ENCODE measurements at regions not wholly inside any gene's neighbourhood (a gene's known extent, or its start where the extent isn't known, plus 50 kb on each side); places are given as distances from the start of the nearest gene placed in this dataset.

DNA sequence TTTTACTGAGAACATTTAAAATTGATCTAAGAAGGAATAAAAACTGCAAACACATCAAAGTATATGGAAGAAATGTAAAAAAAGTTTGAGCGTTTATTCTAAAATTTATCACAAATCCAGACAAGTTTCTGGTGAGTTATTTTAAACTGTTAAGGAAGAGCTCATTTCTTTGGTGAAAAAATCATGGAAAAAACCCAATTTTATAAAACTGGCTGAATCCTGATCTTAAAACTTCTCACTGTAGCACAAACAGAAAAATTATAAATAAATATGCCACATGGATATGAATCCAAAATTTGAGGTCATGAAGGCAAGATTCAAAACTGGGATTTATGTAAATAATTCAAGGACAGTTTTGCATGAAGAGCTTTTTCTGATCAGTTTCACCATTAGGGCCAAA lies 205.1 kb upstream of the RGMA start:
- intact Hi-C loops (cut with micrococcal nuclease) = no loop called here

- intact Hi-C loops (cut with micrococcal nuclease) = no loop called here
These were observed 202.4 kb upstream of the RGMA start for GRCh38 chr15:93291380-93291779.

DNA sequence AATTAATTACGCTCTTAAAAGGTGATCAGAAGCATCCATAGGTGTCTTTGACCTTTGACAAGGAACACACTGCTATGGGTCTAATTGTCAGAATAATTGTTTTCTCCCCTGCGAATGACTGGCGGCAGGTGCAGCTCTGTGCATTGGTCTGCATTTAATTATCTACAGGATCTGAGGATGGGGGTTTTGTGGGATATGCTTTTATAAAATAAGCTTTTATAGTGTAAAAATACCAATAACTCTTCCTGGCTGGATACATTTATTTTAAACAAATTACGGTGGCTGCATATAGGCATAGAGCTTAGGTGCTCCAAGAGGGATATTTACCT lies 201.6 kb upstream of the RGMA start:
- intact Hi-C loops (cut with micrococcal nuclease) = no loop called here

DNA sequence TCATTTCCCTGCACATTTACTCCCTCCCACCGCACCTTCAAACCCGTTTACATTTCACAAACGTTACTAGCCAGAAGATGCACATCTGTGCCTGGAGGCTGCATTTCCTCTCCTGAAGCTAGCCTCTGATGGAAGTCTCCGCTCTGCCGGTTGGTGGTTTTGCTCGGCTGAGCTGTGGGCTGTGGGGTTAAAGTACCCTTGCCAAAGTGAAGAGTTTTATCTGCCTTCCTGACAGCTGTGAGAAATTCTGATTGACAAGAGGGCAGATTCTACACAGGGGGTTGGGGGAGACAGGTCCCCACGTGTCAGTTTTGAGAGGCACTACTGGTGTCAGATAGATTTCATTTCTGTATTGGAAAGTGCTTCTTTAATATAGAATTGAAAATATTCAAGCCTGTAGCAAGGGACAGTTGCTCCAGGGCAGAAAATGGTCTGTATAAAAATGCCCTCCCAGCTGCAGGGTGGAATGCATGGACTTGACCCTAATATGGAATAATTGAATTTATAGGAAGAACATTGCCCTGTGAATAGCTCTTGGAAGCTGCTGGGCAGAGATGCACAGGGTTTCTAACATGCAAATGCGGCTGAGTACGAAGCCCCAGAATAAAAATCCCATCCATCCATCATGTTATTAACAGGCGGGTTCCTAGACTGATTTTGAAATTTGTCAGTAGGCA lies 201.1 kb upstream of the RGMA start:
- intact Hi-C loops (cut with micrococcal nuclease) = no loop called here

DNA sequence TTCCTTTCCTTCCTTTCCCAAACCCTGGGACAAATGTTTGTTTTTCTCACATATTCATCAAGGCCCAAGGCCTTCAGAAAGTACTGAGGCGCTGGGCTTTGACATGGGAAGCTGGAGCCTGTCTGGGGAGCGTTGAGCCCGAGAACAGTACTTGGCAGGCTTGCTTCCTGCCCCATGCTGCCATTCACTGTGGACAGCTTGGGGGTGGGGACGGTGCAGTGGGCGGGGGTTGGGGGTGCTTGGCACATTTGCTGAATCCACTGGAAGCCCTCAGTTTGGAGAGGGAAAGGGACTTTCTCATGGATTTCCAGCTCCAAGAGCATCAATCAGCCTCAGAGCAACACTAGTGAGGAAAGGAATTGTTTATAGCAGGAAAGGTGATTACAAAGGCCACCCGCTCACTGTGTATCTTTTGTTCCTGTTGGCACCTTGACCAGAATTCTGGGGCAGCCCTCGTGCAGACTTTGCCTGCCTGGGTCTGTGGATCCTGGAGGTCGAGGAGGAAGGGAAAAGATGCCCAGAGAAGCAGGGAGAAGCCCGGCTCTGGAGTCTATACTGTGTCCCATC lies 199.8 kb upstream of the RGMA start:
- intact Hi-C loops (cut with micrococcal nuclease) = no loop called here

DNA sequence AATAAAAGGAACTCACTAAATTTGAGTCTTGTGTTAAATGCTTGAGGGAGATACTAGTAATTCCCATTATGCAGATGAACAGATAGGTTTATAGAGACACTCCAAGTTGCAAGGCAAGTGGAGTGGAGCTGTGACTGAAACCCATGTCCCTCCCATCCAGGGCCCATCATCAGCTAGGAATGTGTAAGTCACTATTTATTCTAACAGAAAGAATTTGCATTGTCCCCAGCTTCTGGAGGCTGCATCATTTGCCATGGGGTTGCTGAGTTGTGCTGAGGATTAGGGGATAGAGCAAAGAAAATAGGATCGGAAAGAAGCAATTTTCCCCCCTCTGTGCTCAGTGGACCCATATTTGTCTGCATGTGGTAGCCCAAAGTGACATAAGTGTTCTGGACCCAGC lies 197.4 kb upstream of the RGMA start:
- intact Hi-C loops (cut with micrococcal nuclease) = no loop called here

DNA sequence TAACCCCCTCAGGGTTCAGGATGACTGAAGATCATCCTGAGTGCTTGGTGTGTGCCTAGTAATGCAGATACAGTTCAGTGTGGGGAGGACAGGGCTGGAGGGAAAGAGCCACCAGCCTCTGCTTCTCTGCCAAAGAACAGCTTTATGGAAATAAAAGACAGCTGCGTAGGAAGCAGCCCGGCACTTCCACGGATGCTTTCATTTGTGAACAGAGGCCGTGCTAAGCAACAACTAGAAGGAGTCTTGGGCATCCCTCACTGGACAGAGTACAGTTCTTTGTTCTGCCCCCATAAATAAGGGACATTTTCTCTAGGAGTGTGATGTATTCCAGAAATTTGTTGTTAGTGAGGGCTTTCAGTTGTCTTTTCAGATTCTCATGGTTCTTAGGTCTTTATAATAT lies 194.8 kb upstream of the RGMA start:
- intact Hi-C loops (cut with micrococcal nuclease) = no loop called here

GRCh38 chr15:93282808-93283207 lies 193.8 kb upstream of the RGMA start:
- intact Hi-C loops (cut with micrococcal nuclease) = no loop called here

DNA sequence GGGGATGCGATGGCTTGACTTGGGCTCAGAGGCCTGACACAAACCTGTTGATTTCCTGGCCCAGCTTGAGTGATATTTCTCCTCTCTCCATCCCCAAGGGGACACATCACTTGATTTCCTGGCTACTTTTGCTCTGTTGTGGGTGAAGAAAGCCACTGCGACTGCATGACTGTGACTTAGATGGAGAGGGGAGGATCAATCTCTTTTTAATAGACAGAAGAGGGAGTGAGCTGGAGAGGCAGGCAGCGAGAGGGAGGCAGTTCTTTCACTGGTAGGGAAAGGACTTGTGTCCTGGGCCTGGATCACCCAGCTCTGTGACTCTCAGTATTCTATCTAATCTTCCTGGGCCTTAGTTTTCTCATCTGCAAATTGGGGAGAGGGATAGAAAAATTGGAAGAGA lies 189.8 kb upstream of the RGMA start:
- intact Hi-C loops (cut with micrococcal nuclease) = no loop called here

- intact Hi-C loops (cut with micrococcal nuclease) = no loop called here
These were observed 189.0 kb upstream of the RGMA start for GRCh38 chr15:93278006-93278405.

DNA sequence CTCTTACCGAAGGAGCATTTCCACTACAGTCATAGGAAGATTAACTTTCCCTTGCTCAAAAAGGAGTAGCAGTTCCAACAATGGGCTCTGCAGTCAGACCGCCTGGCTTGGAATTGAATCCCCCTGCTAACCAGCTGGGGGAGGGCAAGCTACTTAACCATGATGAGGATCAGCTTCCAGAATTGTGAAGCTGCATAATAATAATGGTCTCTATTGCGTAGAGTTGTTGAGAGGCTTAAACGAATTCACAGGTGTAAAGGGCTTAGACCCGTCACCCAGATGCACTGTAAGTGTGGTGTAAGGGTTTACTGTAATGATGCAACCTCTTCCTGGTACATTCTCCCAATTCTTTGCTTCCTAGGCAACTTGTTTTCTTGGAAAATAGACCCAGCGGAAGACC lies 185.2 kb upstream of the RGMA start:
- intact Hi-C loops (cut with micrococcal nuclease) = no loop called here

DNA sequence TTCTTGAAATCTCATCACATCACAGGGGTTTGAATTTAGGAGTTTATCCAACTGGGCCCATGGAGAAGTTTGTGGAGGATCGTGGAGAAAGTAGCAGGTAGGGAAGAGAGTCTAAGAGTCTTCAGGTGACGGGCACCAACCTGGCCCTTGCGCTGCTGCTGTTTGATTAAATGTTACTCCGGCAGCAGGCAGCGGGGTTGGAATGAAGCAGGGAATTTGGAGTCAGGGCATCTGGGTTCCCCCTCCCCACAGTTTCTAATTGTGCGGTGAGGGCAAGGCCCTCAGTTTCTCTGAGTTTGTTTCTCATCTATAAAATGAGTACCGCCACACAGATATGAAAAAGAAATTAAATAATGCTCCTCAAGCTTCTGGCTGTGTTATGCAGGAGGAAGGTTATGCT lies 182.9 kb upstream of the RGMA start:
- intact Hi-C loops (cut with micrococcal nuclease) = no loop called here

DNA sequence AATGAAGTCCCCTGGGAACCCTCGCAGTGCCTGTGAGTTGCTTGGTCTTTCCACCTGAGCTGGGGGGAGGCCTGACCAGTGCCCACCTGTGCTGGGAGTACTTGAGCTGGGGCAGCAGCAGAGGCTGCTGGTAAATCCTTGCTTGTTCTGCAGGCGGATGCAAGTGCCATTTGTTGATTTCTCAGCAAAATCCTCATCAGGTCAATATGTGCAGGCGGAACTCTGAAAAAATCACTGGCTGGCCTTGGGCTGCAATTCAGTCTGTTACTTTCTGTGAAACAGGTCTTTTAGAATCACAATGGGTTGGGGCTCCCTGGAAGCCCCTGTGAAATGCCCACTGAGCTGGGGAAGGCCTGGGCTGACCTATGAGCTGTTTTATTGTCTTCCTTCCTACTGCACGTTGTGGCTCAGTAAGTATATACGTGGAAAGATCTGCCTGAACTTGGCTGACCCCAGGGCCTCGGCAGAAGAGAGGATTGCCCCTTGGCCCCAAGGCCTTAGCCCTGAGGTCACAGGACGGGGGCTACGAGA lies 182.0 kb upstream of the RGMA start:
- intact Hi-C loops (cut with micrococcal nuclease) = no loop called here

DNA sequence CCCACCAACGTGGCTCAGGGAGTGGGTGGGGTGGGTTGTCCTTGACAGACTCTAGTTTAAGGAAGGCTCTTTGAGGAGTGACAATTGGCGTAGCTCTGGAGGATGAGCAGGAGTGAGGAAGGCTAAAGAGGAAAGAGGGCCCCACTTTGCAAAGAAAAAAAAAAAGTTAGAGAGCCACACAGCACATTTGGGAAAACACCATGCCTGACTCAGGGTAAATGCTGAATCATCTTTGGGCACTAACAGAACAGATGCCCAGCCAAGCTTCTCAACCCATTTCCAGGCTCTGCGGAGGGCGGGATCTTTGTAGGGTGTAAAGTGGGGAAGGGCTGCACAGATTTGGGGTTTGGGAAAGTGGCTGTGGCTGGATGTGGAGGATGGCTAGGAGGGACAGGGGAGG lies 179.1 kb upstream of the RGMA start:
- intact Hi-C loops (cut with micrococcal nuclease) = no loop called here

GRCh38 chr15:93266291-93266690 lies 177.3 kb upstream of the RGMA start:
- intact Hi-C loops (cut with micrococcal nuclease) = no loop called here

GRCh38 chr15:93265111-93265556 lies 176.1 kb upstream of the RGMA start:
- intact Hi-C loops (cut with micrococcal nuclease) = no loop called here

- intact Hi-C loops (cut with micrococcal nuclease) = no loop called here
These were observed 172.8 kb upstream of the RGMA start for GRCh38 chr15:93261845-93262244.

DNA sequence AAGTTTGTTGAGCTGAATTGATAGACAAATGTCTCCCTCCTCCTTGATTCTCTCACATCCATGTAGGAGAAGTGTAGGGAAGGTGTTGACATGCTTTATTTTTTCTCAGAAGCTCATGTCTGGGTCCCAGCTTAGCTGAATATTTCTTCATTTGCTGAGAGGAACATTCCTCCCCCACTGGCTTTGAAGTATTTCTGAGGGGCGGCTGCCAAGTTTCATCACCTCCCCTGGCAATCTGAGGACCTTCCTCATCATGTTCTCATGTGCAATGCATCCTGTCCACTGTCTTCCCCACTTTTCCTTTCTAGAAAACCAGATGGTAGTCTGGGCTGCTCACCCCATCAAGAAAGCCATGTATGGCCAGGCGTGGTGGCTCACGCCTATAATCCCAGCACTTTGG lies 168.9 kb upstream of the RGMA start:
- intact Hi-C loops (cut with micrococcal nuclease) = no loop called here

- intact Hi-C loops (cut with micrococcal nuclease) = no loop called here
These were observed 164.7 kb upstream of the RGMA start for GRCh38 chr15:93253681-93254080.

DNA sequence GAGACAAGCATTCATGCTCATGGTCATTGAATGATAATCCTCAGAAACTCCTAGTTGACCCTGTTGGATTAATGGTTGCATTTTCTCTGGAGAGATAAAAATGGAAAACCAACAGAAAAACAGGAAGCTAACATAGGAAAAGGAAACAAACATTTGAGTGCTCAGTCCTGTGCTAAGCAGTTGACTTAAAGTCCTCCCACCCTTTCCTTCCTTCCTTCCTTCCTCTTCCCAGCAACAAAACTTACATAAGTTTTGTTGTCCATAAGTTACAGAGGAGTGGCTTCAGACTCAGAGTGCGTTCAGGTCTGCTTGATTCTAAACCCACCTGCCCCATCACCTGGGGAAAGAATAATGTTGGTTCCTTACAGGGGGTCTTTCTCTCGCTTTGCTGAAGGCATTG lies 163.8 kb upstream of the RGMA start:
- intact Hi-C loops (cut with micrococcal nuclease) = no loop called here

GRCh38 chr15:93250950-93251349 lies 161.9 kb upstream of the RGMA start:
- intact Hi-C loops (cut with micrococcal nuclease) = no loop called here

- intact Hi-C loops (cut with micrococcal nuclease) = no loop called here
These were observed 161.2 kb upstream of the RGMA start for GRCh38 chr15:93250209-93250608.

DNA sequence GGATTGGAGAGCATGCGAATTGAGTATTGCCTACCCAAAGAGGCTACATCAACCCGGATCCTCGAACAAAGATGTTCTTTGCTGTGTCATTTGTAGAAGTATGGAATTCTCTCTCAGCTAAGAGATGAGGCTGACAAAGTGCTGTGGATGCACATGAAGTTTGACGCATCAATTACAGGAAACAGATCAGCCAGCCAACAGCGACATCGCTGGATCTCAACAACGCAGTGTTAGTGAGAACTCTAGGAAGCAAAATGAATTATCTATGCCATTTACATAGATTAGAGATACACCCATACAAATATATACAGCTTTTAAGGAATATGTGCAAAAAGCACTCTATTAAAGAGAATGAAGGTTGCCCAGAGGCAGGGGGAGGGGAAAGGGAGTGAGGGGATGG lies 160.6 kb upstream of the RGMA start:
- intact Hi-C loops (cut with micrococcal nuclease) = no loop called here

Measured in T-helper 2 cell treated with Interferon-gamma antibody and Interleukin-4, amounts not matched to agents 100 ng/mL and 5 ng/mL, for 36 hours (primary cell).